ENCODE measurements at regions not wholly inside any gene's neighbourhood (a gene's known extent, or its start where the extent isn't known, plus 50 kb on each side); places are given as distances from the start of the nearest gene placed in this dataset.
A peak's percentile ranks its signal among the peaks of the same experiment; 100 is the strongest.

DNA sequence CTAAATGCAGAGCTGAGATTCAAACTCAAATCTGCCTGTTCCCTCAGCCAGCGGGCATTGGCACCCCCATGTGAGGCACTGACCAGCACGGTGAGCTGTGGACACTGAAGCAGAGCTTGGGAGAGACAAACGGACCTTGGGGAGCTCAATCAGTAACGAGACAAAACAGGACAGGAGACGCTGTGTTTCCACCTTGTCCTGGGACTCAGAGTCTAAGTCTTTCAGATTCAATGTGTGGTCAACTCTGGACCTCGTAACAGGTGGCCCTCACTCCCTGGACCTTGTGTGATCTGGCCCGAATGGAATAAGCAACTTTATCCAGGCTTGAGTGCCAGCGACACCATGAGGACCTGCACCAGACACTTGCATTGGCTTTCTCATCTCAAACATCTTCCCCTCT, 232.5 kb downstream of the UACA start:
- 88% methylated on average over 8 of the region's 8 CpGs for WGBS
- Histone ChIP-seq H3K4me3 (ENCODE audit: low read depth, low read length) (no peak overlapping the region), H3K4me1 (ENCODE audit: insufficient read depth) (no peaks in the 10 kb centered on the region), H3K27ac (ENCODE audit: low read depth) (no peak overlapping the region), H3K36me3 (ENCODE audit: insufficient read depth) (no peaks in the 10 kb centered on the region)
- DNase-seq (ENCODE audit: extremely low spot score): no peak

DNA sequence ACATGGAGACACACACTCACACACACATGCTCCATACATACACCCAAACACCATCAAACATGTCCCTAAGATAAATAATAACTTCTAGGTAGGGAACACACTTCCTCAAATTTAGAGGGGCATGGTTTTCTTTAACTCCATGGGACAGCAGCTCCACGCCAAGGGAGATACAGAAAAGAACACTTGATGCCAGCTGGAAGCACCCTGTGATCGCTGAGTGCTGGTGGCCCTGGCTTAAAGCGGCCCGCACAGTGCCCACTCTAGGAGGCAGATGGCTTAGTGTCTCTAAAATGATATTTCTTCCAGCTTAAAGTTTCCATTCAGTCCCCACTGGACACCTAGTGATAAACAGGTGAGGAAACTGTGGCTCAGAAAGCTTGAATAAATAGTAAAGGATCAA, 232.9 kb downstream of the UACA start:
- Histone ChIP-seq H3K4me3 (ENCODE audit: low read depth, low read length) (no peak overlapping the region), H3K4me1 (ENCODE audit: insufficient read depth) (no peaks in the 10 kb centered on the region), H3K27ac (ENCODE audit: low read depth) (no peak overlapping the region), H3K36me3 (ENCODE audit: insufficient read depth) (no peaks in the 10 kb centered on the region)
- DNase-seq (ENCODE audit: extremely low spot score): no peak
- 93% methylated on average over 4 of the region's 4 CpGs for WGBS

DNA sequence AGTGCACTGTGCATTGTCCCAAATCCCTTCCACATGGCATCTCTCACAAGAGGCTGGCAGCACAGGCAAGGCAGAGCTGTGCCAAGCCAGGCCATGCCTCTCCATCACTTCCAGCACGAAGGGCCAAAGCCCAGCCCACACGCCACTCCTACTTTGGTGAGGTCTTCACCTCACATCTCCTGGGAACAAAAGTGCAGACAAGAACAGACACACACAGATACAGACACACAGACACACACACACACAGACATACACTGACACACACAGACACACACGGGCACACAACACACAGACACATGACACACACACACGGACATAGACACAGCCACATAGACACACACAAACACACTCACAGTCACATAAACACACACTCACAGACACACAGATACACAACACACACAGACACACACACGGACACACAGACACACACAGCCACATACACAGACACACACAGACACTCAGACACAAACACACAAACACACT, 233.3 kb downstream of the UACA start:
- no peak for DNase-seq (ENCODE audit: extremely low spot score)
- Histone ChIP-seq H3K27ac (ENCODE audit: low read depth) (no peak overlapping the region), H3K4me1 (ENCODE audit: insufficient read depth) (no peaks in the 10 kb centered on the region), H3K4me3 (ENCODE audit: low read depth, low read length) (no peak overlapping the region), H3K36me3 (ENCODE audit: insufficient read depth) (no peaks in the 10 kb centered on the region)
- WGBS: 92% methylated on average over 5 of the region's 5 CpGs

DNA sequence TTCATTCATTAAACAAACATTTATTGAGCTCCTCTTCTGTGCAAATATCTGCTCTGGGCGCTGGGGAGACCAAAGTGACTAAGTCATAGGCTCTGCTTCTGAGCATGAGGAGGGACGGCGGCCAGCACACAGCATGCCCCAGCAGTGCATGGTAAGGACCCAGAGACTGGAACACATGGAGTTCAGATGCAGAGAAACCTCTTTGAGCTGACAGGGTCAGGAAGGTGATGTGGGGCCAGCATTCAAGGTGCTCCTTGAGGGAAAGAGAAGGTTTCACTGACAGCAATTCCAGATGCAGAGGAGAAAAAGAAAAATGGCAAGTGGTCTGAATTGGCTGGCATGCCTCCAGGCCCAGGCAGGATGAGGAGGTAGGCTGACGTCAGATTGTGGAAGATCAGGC, 234.5 kb downstream of the UACA start:
- no peaks in the 10 kb centered on the region for H3K36me3 ChIP-seq (ENCODE audit: insufficient read depth)
- no peak for DNase-seq (ENCODE audit: extremely low spot score)
- no peak overlapping the region for H3K4me3 ChIP-seq (ENCODE audit: low read depth, low read length)
- H3K27ac ChIP-seq (ENCODE audit: low read depth): no peak overlapping the region
- H3K4me1 ChIP-seq (ENCODE audit: insufficient read depth): no peaks in the 10 kb centered on the region
- 91% methylated on average over 4 of the region's 4 CpGs for WGBS

DNA sequence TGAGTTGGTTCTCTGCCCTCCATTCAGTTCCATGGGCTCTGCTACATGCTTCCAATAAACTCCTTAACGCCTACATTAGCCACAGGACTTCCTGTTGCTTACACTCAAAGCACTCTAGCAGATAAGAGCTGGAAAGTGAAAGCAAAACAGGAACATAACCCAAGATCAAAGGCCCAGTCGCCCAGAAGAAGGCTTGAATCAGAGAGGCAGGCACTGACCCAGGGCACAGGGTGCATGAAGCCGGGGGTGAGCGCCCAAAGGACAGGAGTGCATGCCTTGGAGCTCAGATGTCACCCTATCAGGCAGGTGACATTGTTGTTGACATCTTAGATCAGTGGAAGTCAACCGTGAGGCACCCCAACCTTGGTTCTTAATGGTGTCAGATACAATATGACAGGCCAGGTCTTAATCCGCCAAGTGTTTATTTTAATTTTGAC, 235.1 kb downstream of the UACA start:
- H3K27ac ChIP-seq (ENCODE audit: low read depth): no peak overlapping the region
- no peak for DNase-seq (ENCODE audit: extremely low spot score)
- 78% methylated on average over 6 of the region's 6 CpGs for WGBS
- H3K4me1 ChIP-seq (ENCODE audit: insufficient read depth): no peaks in the 10 kb centered on the region
- no peaks in the 10 kb centered on the region for H3K36me3 ChIP-seq (ENCODE audit: insufficient read depth)
- H3K4me3 ChIP-seq (ENCODE audit: low read depth, low read length): no peak overlapping the region

DNA sequence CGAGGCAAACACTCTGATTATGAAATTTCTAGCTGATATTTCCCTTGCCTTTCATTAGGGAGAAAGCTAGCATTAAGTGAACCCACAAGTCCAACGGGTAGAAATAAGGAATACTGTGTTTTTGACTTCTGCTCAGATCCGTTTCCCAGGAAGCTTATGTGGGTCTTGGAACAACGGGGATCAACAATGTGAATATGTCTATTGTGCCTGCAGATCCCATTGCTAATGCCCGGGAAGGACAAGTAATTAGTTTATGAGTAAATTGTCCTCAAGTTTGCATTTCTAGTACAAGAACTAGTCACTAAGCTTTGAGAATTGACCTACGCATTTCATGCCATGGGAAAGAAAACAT, 236.4 kb downstream of the UACA start:
- Histone ChIP-seq H3K27ac (ENCODE audit: low read depth) (no peak overlapping the region), H3K36me3 (ENCODE audit: insufficient read depth) (no peaks in the 10 kb centered on the region), H3K4me3 (ENCODE audit: low read depth, low read length) (no peak overlapping the region), H3K4me1 (ENCODE audit: insufficient read depth) (no peaks in the 10 kb centered on the region)
- DNase-seq (ENCODE audit: extremely low spot score): no peak
- WGBS: 52% methylated on average over 6 of the region's 6 CpGs

DNA sequence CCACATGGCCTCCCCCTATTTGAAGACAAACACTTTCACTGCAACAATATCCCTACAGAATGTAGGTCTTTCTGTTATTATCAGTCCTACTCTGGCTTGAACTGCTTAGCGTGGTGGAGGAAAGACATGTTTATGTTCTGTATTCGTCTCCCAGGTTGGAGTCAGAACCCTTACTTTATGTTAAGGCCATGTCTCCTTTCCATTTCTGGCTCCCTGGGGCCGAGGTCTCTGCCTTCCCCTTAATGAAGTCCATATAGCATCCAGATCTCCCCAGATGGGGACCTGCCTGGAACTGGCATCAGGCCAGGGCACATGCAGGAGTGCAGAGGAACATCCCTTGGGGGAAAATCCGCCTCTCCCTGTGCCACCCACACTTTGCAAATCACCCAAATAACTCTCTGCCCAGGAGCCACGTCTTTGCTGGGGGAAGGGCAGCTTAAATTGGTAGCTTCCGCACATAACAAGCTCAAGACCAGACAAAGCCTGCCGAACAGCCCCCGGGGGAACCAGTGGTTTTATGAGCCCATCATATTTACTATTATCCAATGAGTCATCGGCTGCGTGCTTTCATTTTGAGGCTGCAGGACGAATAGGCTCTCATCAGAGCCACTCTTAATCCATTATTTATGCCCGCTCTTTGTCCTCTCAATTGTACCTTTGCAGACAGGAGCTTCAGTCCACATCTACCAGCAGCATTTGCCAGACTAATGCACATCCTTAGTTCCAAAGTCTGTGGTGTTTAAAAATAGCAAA, 237.0 kb downstream of the UACA start:
- no peaks in the 10 kb centered on the region for H3K4me1 ChIP-seq (ENCODE audit: insufficient read depth)
- no peak overlapping the region for H3K27ac ChIP-seq (ENCODE audit: low read depth)
- H3K36me3 ChIP-seq (ENCODE audit: insufficient read depth): no peaks in the 10 kb centered on the region
- 19% methylated on average over 12 of the region's 12 CpGs for WGBS
- no peak overlapping the region for H3K4me3 ChIP-seq (ENCODE audit: low read depth, low read length)
- DNase-seq (ENCODE audit: extremely low spot score): peak; percentile 71

DNA sequence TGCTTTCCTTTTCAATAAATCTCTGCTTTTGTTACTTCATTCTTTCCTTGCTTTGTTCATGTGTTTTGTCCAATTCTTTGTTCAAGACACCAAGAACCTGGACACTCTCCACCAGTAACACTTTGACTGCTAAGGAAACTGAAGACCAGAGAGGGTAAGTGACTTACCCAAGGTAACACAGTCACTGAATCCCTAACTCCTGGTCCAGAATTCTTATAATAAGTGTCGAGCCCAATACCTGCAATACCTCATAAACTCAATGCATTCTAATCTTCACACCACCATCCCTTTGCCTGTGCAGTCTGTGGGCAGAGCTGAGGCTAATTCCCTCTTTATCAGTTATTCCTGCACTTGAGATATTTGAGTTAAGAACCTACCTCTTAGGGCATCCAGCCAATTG, 237.8 kb downstream of the UACA start:
- DNase-seq (ENCODE audit: extremely low spot score): no peak
- no peaks in the 10 kb centered on the region for H3K4me1 ChIP-seq (ENCODE audit: insufficient read depth)
- no peaks in the 10 kb centered on the region for H3K36me3 ChIP-seq (ENCODE audit: insufficient read depth)
- 88% methylated on average over 1 of the region's 1 CpG for whole genome bisulfite sequencing
- H3K27ac ChIP-seq (ENCODE audit: low read depth): no peak overlapping the region
- H3K4me3 ChIP-seq (ENCODE audit: low read depth, low read length): no peak overlapping the region

DNA sequence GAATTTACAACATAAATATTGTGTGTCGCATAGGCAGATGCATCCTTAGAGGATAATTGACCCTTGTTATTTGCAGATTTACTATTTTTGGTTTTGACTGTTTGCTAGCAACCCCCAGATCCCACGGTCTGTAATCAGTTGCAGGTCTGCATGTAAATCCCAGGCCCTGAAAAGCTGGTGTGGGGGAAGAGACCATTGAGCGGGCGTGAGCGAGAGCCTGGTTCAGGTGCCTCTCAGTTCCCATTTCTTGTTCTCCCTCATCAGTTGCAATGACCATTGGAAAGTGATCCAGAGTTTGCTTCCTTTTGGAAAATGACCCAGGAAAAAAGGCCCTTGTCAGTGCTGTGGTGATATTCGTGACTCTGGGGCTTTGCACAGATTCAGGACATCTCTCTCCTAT, 238.9 kb downstream of the UACA start:
- Histone ChIP-seq H3K27ac (ENCODE audit: low read depth) (no peak overlapping the region), H3K4me3 (ENCODE audit: low read depth, low read length) (no peak overlapping the region), H3K4me1 (ENCODE audit: insufficient read depth) (no peaks in the 10 kb centered on the region), H3K36me3 (ENCODE audit: insufficient read depth) (no peaks in the 10 kb centered on the region)
- no peak for DNase-seq (ENCODE audit: extremely low spot score)
- WGBS: 88% methylated on average over 6 of the region's 6 CpGs

DNA sequence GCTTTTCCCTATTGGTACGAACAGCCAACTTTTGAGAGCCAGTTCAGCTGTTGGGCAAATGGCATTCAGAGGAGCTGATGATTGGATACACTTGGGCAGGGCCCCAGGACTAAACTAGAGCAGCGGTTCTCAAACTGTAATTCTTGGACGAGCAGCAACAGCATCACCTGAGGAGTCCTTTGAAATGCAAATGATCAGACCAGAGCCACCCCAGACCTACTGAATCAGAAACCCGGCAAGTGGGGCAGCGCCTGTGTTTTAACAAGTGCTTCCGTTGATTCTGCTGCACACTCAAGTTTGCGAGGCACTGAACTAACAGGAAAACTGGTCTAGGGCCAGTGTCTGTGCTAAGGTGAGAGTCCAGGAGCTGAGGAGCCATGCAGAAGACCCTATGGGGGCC, 239.7 kb downstream of the UACA start:
- 86% methylated on average over 7 of the region's 7 CpGs for WGBS
- Histone ChIP-seq H3K4me1 (ENCODE audit: insufficient read depth) (no peaks in the 10 kb centered on the region), H3K4me3 (ENCODE audit: low read depth, low read length) (no peak overlapping the region), H3K36me3 (ENCODE audit: insufficient read depth) (no peaks in the 10 kb centered on the region), H3K27ac (ENCODE audit: low read depth) (no peak overlapping the region)
- DNase-seq (ENCODE audit: extremely low spot score): no peak

DNA sequence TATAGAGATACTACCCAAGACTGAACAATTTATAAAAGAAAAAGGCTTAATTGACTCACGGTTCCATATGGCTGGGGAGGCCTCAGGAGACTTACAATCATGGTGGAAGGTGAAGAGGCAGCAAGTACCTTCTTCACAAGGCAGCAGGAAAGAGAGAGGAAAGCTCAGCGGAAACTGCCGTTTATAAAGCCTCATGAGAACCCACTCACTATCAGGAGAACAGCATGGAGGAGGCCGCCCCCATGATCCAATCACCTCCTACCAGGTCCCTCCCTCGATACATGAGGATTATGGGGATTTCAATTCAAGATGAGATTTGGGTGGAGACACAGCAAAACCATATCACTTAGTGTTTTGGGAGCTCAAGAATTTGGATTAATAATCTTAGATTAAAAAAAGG, 240.2 kb downstream of the UACA start:
- no peak overlapping the region for H3K27ac ChIP-seq (ENCODE audit: low read depth)
- H3K36me3 ChIP-seq (ENCODE audit: insufficient read depth): no peaks in the 10 kb centered on the region
- 94% methylated on average over 5 of the region's 5 CpGs for WGBS
- H3K4me1 ChIP-seq (ENCODE audit: insufficient read depth): no peaks in the 10 kb centered on the region
- DNase-seq (ENCODE audit: extremely low spot score): no peak
- H3K4me3 ChIP-seq (ENCODE audit: low read depth, low read length): no peak overlapping the region

DNA sequence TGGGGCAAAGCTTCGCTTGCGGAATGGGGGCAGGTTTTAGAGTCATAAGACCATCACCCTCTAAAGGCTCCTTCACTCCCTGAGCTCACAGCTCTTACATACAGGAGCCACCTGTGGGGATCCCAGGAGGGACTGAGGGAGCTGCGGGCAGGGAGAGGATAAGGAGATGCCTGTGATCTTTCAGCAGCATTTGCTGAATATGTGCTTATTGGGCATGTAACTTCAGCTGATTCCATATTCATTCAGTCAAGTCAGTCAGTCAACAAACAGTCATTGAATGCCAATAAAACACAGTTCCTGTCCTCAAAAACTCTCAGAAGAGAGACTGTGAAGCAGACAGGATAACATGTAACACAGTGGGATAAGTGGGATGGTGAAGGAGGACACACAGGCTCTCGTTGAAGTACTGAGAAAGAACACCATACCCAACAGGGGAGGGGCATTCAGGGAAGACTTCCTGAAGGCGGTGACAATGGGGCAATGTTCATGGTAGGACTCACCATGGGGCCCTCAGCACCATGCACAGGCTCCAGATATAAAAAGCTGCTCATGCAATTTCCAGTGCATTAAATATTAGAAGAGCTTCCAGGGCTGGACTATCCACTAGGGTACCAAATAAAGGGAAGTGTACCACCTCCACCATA, 240.9 kb downstream of the UACA start:
- H3K36me3 ChIP-seq (ENCODE audit: insufficient read depth): no peaks in the 10 kb centered on the region
- WGBS: 90% methylated on average over 5 of the region's 5 CpGs

DNA sequence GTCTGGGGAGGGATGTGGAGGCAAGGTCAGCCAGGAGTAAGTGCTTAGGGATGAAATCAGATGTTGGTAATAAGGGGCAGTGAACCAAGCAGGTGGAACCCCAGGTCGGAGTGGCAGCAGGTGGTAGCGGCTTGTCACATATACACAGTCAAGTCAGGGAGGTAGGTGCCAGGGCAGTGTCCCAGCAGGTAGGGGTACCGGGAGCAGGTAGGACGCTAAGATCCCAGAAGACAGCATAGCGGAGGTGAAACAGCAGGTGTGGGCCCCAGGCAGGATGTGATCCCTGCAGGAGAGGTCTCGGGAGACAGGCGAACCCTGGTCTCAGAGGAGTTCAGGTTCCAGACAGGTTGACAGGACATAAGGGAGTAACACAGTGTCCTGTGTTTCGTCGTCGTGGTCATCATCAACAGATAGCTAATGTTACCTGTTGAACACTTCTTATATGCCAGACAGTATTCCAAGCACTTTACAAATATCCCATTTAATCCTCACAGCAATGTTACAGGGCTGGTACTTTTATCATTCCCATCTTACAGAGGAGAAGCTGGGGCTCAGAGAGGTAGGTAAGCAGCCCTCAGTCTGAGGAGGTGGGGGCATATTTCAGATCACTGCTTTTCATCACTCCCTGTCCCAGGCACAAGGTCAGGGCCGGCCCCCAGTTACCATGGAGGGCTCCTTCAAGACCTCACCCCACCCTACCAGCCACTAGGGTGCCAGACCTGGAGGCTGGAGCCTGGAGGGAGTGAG, 241.6 kb downstream of the UACA start:
- no peak for DNase-seq (ENCODE audit: extremely low spot score)
- Histone ChIP-seq H3K36me3 (ENCODE audit: insufficient read depth) (no peaks in the 10 kb centered on the region), H3K27ac (ENCODE audit: low read depth) (no peak overlapping the region), H3K4me1 (ENCODE audit: insufficient read depth) (no peaks in the 10 kb centered on the region), H3K4me3 (ENCODE audit: low read depth, low read length) (no peak overlapping the region)
- 91% methylated on average over 11 of the region's 11 CpGs for WGBS

More for the DNA sequence above, 240.9 kb downstream of the UACA start:
- Histone ChIP-seq H3K27ac (ENCODE audit: low read depth) (no peak overlapping the region), H3K4me1 (ENCODE audit: insufficient read depth) (no peaks in the 10 kb centered on the region), H3K4me3 (ENCODE audit: low read depth, low read length) (no peak overlapping the region)
- no peak for DNase-seq (ENCODE audit: extremely low spot score)

DNA sequence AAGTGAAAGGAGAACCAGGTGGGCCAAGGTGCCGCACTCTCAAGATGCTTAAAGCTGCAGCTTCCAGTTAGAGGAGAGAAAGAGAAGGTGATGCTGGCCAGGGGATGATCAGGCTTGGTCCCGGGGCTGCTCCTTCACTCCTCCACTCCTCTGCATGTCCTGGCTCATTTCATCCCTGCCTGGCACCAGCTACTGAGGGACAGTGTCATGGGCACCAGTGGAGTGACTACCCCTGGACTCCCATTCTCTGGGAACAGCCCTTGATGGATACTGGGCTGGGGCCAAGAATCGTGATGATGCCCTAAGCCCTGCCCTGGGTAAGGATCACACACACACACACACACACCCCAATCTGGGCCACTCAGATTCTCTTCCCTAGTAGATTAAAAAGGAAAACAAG, 243.7 kb downstream of the UACA start:
- Histone ChIP-seq H3K27ac (ENCODE audit: low read depth) (no peak overlapping the region), H3K4me1 (ENCODE audit: insufficient read depth) (no peaks in the 10 kb centered on the region), H3K4me3 (ENCODE audit: low read depth, low read length) (no peak overlapping the region), H3K36me3 (ENCODE audit: insufficient read depth) (no peaks in the 10 kb centered on the region)
- WGBS: 79% methylated on average over 3 of the region's 3 CpGs
- no peak for DNase-seq (ENCODE audit: extremely low spot score)
